ENCODE measurements at regions not wholly inside any gene's neighbourhood (a gene's known extent, or its start where the extent isn't known, plus 50 kb on each side); places are given as distances from the start of the nearest gene placed in this dataset.

DNA sequence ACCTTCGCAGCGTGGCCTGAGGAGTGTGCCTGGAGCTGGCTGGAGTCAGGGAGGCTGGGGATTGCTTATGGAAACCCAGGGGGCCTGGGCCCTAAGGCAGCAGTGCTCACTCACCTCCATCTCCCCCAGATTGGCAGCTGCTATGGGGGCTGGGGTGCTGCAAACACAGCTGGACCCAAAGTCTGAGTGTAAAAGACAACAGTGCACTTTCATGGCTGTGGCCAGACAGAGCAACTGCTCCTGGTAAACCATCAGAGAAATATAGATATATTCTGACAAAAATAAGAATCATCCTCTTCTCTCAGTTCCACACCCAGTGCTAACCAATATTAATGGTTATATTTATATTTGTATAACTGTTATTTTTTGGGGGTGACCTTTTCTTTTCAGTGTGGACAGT is 123.9 kb downstream of the TENT4A start:
- no peak for TF ChIP-seq POLR2A (IDR thresholded peaks at IDR 0.05)
- TF ChIP-seq, protein P1, sequence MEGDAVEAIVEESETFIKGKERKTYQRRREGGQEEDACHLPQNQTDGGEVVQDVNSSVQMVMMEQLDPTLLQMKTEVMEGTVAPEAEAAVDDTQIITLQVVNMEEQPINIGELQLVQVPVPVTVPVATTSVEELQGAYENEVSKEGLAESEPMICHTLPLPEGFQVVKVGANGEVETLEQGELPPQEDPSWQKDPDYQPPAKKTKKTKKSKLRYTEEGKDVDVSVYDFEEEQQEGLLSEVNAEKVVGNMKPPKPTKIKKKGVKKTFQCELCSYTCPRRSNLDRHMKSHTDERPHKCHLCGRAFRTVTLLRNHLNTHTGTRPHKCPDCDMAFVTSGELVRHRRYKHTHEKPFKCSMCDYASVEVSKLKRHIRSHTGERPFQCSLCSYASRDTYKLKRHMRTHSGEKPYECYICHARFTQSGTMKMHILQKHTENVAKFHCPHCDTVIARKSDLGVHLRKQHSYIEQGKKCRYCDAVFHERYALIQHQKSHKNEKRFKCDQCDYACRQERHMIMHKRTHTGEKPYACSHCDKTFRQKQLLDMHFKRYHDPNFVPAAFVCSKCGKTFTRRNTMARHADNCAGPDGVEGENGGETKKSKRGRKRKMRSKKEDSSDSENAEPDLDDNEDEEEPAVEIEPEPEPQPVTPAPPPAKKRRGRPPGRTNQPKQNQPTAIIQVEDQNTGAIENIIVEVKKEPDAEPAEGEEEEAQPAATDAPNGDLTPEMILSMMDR (IDR thresholded peaks at IDR 0.05) = no peak
